ENCODE measurements at regions not wholly inside any gene's neighbourhood (a gene's known extent, or its start where the extent isn't known, plus 50 kb on each side); places are given as distances from the start of the nearest gene placed in this dataset.
A peak's percentile ranks its signal among the peaks of the same experiment; 100 is the strongest.
"Not testable (repeated sequence)": the region's sequence is repeated elsewhere in the genome, so short reads cannot be mapped to it uniquely, and the experiment has no call there.

DNA sequence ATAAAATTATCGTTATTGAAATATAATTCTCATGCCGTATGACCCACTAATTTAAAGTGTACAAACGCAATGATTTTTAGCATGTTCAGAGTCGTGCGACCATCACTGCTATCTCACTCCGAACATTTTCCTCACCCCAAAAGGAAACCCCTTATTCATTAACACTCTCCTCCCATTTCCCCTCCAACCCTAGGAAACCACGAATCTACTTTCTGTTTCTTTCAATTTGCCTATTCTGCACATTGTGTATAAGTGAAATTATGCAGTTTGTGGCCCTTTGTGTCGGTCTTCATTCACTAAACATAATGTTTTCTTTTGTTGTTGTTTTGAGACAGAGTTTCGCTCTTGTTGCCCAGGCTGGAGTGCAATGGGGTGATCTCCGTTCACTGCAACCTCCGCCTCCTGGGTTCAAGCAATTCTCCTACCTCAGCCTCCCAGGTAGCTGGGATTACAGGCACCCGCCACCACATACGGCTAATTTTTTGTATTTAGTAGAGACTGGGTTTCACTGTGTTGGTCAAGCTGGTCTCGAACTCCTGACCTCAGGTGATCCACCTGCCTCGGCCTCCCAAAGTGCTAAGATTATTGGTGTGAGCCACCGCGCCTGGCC lies 99.7 kb upstream of the ZNF217 start:
- DNase-seq (ENCODE audit: low spot score) = no peak

DNA sequence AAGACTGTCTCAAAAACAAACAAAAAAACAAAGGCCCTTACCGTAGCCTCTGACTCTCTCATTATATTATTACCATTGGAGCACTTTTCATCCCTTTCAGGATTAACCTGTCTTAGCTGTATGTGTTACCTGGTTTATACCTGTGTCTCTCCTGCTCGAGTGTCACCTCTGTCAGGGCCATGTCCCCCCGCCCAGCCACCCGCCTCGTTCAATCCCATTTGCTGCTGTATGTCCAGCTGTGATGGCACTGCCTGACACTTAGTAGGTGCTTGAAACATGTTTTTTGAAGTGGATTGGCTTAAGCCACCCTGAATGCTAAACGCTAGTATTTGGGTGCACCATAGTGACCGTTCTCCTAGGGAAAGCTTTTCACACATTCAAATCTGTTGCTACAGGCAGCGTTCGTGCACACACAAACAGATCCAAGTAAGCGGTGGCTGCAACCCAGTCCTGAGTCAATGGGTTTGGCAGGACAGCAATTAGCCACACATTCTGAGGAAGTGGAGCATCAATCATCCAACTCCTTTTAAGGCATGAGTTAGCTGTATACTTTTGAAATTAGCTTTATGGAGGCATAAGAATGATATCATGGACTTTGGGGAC lies 98.9 kb upstream of the ZNF217 start:
- DNase-seq (ENCODE audit: low spot score) = no peak

DNA sequence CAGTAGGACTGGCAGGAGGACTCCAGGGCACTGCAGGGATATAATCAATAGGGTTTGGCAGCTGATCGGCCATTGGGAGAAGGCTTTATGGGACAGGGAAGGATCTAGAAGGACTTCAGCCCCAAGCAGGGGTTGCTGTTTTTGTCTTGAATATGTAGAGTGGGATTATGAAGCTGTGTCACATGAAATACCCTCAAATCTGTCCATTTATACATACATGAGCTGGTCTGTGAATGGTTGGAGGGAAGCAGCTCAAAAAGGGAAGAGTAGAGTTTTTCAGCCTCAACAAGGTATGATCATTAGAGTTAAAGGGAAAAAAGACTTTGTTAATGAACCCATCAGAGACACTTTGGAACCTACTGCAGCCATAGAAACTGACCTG lies 98.2 kb upstream of the ZNF217 start:
- DNase-seq (ENCODE audit: low spot score) = no peak

DNA sequence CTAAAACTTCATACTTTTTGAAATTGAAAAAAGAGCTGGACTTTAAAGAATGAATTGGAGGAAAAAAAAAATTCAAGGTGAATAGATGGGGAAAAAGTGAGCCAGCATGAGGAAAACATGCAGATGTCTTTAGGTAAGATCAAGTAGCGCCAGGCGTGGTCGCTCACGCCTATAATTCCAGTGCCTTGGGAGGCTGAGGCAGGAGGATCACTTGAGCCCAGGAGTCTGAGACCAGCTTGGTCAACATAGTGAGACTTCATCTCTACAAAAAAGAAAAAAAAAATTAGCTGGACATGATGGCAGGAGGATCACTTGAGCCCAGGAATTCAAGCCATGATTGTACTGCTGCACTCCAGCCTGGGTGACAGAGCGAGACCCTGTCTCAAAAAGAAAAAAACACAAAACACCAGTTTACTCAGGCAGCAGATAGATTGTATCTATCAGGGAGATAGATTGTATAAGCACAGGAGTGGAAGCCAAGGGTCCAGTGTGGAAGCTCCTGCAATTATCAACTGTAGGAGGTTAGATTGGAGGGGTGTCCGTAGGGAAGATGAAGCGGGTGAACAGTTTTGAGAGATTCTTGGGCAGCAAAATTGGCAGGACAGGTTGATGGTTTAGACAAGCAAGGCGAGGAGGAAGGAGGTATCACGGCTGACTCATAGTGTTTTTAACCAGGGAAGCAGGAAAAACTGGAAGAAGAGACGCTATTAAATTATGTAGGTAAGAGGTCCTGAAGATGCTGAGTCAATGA lies 97.6 kb upstream of the ZNF217 start:
- peak; percentile 65 for DNase-seq (ENCODE audit: low spot score)

DNA sequence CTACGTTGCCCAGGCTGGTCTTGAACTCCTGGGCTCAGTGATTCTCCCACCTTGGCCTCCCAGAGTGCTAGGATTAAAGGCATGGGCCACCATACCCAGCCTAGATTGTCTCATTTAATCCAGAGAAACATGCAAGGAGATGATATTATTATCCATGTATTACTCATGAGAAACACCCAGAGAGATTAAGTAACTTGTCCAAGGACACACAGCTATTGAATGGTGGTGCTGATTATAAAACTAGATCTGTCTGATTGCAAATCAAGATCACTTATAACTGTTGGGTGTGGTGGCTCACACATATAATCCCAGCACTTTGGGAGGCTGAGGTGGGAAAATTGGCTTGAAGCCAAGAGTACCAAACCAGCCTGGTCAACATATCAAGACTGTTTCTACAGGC lies 94.4 kb upstream of the ZNF217 start:
- DNase-seq (ENCODE audit: low spot score) = no peak

DNA sequence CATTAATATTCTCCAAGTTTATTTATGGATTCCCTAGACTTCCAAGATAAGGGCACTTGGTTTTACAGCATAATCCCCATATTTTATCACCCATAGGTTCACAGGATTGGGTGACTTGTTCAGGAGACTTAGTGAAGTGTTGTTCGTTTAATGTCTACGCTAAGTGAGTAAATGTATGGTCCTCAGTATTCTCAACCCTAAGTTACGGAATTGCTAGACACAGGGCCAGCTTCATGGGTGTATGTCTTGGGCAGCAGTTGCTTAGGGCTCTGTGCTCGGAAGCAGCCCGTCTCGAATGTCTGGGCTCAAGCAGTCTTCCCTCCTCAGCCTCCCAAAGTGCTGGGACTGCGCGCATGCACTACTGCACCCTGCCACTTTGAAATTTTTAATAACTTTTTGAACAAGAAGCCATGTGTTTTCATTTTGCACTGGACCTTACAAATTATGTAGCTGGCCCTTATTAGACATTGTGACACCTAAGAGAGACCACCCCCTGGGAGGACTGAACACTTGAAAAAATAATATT lies 91.5 kb upstream of the ZNF217 start:
- DNase-seq (ENCODE audit: low spot score) = no peak

DNA sequence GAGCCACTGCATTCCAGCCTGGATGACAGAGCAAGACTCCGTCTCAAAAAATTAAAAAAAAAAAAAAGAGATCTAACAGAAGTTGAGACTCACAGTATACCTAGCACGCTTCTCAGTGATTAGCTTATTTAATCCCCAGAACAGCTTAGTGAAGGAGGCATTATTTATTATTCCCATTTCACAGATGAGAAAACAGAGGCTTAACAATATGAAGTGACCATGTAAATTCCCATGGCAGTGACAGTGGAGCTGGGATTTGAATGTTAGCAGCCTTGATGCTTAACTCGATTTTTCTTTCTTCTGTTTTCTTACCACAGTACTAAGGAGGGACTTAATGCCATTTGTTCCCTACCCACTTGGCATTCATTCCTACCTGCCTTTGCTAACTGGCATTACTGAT lies 89.9 kb upstream of the ZNF217 start:
- DNase-seq (ENCODE audit: low spot score) = no peak

DNA sequence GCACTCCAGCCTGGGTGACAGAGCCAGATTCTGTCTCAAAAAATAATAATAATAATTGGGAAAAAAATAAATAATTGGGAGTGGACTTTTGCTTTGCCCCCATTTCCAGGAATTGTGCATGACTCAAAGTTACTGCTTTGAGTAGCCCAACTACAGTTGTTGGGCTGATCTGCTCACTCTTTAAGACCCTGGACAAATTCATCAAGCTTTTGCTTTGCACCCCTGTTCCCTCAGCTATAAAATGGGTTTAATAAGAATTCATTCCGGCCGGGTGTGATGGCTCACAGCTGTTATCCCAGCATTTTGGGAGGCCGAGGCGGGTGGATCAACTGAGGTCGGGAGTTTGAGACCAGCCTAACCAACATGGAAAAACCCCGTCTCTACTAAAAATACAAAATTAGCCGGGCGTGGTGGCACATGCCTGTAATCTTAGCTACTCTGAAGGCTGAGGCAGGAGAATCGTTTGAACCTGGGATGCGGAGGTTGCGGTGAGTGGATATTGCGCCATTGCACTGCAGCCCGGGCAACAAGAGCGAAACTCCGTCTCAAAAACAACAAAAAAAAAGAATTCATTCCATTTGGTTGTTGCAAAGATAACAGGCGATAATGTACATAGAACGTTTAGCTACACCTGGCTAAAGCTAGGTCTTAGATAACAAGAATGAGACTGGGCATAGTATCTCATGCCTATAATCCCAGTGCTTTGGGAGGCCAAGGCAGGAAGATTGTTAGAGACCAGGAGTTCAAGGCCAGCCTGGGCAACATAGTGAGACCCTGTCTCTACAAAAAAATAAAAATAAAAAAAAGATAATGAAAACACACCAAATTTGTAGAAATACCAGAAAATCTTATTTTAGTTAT lies 87.9 kb upstream of the ZNF217 start:
- no peak for DNase-seq (ENCODE audit: low spot score)

DNA sequence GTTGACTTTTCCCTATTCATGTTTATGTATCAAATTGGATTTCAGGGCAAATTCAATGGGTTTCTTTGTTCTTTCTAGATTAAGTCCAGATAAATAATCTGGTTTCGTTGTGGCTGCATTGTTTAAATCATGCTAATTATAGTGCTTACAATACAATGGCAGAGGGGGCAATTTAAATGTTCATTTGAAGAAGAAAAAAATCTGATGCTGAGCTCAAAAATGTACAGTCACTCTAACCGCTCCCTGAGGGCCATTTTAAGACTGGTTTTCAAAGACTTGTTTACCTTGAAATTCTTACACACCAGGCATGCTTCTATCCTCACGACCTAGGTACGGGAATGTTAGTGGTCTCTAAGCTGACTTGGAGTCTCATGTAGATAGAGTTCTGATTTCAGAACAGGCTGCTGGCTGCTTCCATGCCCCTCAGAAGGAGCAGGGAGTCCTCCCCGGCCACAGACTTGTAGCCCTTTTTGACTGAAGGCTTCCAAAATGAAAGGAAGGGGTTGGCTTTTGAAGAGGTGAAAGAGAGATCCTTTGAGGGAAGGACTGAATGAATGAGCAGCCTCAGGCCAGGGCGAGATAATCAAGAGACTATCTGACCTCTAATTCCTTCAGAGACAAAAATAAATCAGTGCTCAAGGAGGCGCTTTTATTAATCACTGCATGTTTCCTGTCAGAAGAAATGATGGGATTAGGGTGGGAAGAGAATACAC lies 86.1 kb upstream of the ZNF217 start:
- DNase-seq (ENCODE audit: low spot score) = no peak

DNA sequence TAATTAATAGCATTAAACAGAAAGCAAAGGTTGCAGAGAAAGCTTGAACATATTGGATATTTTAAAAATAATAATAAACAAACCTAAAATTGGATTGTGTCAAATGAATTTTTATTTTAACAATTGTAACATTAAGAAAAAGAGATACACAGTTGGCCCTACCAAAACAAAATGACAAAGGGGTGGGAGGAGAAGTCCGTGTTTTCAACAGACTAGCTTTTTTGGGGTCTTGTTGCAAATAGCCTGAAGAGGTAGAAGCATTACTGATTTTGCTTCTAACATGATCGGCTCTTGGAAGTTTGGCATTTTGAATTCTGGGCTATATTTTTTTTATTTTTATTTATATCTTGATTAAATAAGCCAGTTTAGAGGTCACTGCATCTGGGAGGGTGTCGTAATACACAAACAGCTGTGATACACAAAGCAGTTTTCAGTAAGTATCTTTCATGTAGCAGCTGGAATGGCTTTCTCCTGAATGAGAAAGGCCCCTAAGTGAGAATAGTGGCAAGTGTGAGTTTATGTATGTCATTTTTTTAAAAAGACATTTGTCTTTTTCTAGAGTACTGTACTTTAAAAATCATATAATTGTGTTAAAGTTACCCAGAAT lies 85.5 kb upstream of the ZNF217 start:
- no peak for DNase-seq (ENCODE audit: low spot score)

DNA sequence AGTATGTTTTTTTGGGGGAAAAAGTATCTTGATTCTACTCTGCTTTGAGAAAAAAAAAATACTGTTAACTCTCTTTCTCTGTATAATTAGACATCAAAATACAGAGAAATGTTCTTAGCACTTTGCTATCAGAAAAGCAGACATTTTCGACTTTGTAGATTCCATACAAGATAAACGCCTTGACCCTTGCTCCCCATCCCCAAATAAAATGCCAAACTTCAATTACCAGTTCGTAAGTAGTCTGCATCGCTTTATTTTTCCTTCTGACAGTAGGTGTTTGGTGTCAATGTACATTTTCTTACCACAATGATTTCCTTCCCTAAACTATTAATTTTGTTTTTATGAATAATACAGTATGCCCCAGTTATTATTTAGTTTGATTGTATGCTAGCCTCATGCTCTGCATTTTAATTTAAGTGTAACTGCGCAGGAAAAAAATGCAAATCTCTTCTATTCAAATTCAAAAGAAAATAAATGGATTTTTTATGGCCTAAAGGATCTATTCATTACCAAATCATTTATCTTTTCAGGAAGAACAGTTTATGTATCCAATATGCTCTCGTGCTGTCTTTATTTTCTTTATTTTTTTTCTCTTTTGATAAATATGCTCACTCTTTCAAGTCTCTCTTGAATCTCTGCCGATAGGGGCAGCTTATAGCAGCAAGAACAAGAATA lies 84.8 kb upstream of the ZNF217 start:
- DNase-seq (ENCODE audit: low spot score) = no peak

DNA sequence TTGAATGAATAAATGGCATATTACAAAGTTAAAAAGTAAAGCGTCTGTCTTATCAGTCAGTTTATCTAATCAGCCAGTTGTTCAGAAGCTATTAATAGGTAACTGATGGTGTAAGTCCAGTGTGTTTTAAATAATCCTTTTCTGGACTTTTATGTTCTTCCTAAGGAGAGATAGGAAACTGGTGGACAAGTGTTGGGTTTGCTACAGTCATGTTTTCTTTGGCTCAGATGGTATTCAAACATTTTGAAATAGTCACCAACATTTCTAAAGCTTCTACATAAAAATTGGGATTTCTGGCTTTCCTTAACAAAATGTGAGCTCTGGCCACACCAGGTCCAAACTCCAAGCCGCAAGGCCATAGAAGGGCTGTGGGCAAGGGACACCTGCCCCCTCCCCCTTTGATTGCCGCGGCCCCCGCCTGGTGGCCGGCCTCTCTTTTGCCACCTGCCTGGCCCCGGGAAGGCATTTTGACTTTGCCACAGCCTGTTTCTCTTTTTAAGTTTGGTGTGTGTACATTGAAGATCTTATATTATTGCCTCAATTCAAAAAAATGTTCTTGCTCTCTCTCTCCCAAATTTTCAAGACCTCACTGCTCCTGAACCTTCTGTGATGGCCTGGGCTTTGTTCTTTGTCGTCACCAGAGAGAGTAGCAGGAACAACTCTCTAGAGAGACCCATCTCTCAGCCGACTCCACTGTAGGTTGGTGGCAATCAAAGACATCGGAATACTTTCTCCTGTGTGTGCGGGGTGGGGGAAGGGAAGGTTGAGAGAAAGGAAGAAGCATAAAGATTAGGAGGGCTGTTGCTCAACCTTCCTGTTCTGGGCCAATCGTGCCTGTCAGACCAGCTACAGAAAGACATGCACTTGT lies 84.0 kb upstream of the ZNF217 start:
- DNase-seq (ENCODE audit: low spot score) = no peak

DNA sequence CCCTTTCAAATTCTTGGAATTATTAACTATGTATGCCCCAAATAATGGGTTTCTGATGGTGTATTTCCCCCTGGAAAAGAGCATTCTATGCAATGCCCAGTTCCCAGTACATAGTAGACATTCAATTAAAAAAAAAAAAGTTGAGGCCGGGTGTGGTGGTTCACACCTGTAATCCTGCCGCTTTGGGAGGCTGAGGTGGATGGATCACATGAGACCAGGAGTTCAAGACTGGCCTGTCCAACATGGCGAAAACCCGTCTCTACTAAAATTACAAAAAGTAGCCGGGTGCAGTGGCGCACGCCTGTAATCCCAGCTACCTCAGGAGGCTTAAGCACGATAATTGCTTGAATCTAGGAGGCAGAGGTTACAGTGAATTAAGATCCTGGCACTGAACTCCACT lies 83.3 kb upstream of the ZNF217 start:
- no peak for DNase-seq (ENCODE audit: low spot score)

DNA sequence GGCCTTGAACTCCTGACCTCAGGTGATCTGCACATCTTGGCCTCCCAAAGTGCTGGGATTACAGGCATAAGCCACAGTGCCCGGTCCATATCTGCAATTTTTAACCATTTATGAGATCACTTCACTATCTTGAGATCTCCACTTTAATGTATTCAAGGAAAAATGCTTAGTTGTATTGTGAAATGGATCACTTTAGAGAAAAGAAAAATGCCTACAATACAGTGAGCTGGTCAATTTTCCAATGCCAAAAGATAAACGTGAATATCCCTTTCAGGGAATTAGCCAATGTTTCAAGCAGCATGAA lies 82.8 kb upstream of the ZNF217 start:
- no peak for DNase-seq (ENCODE audit: low spot score)

DNA sequence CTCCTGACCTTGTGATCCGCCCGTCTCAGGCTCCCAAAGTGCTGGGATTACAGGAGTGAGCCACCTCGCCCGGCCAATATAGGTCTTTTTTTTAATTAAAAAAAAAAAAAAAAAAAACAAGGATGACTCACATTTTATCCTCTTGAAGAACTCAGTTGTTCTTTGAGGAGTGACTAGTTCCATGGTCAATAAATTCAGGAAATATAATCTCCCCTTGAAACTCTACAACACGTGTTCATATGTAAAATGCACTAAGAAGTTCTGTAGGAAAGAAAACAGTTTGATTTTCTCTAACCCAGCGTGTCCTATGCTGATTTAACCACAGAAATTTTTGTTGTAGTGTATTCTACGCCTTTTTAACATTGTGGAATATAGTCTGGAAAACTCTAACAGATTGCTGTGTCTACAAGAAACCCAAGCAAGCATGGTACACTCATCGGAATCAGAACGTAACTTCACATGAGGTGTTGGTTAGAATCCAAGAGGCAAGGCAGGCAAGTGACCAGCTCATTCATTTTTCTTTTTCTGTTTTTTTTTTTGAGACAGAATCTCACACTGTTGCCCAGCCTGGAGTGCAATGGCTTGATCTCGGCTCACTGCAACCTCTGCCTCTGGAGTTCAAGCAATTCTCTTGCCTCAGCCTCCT lies 79.0 kb upstream of the ZNF217 start:
- peak; percentile 42 for DNase-seq (ENCODE audit: low spot score)

DNA sequence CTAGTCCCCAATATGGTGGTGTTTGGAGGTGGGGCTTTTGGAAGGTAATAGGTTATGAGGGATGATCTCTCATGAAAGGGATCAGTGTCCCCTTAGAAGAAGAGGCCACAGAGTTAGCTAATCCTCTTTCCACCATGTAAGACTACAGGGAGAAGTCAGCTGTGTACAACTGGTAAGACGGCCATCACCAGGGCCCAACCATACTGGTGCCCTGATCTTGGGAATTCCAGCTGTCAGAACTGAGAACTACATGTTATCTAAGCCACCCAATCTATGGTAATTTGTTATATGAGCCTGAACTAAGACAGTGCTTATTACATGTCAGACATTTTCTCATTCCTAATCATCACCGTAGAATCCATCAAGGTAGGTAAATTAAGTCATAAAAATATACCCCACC lies 77.7 kb upstream of the ZNF217 start:
- DNase-seq (ENCODE audit: low spot score) = no peak

DNA sequence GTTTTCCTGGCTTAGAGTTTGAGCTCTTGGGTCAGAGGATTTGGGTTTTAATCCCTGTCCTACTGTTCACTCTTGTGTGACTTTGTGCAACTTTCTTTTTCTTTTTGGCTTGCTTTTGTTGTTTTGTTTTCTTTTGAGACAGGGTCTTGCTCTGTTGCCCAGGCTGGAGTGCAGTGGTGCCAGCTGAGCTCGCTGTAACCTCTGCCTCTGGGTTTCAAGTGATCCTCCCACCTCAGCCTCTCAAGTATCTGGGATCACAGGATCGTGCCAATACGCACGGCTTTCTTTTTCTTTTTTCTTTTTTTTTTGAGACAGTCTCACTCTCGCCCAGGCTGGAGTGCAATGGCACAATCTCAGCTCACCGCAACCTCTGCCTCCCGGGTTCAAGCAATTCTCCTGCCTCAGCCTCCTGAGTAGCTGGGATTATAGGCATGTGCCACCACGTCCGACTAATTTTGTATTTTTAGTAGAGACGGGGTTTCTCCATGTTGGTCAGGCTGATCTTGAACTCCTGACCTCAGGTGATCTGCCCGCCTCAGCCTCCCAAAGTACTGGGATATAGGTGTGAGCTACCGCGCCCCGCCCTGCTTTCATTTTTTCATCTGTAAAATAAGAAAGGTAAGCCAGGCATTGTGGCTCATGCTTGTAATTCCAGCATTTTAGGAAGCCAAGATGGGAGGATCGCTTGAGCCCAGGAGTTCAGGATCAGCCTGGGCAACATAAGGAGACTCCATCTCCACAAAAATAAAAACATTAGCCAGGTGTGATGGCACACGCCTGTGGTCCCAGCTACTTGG lies 76.1 kb upstream of the ZNF217 start:
- DNase-seq (ENCODE audit: low spot score) = not testable (repeated sequence)

DNA sequence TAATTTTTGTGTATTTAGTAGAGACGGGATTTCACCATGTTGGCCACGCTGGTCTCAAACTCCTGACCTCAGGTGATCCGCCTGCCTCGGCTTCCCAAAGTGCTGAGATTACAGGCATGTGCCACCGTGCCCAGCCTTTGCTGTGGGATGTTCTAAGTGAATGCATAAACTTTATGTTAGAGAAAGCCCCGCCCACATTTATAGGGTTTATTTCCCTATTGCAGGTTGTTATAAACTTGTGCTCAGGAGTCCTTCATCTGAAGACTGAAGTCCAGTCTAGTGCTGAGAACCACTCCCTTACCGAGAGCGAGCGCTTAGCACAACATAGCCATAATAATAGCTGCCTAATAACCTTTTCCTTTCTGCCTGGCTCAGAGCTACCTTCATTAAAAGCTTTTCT lies 75.4 kb upstream of the ZNF217 start:
- DNase-seq (ENCODE audit: low spot score) = no peak

DNA sequence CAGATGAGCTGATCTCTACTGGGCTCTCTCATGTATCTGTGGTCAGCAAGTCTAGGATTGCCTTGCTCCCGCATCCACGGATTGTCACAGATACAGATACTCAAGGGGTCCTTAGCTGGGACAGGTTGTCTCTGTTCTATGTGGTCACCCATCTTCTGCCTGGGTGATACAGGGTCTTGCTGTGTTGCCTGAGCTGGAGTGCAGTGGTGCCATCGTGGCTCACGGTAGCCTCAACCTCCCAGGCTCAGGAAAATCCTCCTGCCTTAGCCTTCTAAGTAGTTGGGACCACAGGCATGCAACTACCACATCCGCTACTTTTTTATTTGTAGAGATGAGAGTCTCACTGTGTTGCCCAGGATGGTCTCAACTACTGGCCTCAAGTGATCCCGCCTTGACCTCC lies 72.5 kb upstream of the ZNF217 start:
- DNase-seq (ENCODE audit: low spot score) = no peak
